HG03378 (cell line): ENCODE measurements at regions not wholly inside any gene's neighbourhood (a gene's known extent, or its start where the extent isn't known, plus 50 kb on each side); places are given as distances from the start of the nearest gene placed in this dataset.
"Not testable (repeated sequence)": the region's sequence is repeated elsewhere in the genome, so short reads cannot be mapped to it uniquely, and the experiment has no call there.

ENCODE experiments used
- ATAC-seq: cut with Tn5 transposase; IDR thresholded peaks from one replicate; pipeline ENCODE4 v1.9.1; 2021; ENCODE audit warnings: mild to moderate bottlenecking, moderate library complexity; ENCODE audit not compliant: unreplicated experiment

DNA sequence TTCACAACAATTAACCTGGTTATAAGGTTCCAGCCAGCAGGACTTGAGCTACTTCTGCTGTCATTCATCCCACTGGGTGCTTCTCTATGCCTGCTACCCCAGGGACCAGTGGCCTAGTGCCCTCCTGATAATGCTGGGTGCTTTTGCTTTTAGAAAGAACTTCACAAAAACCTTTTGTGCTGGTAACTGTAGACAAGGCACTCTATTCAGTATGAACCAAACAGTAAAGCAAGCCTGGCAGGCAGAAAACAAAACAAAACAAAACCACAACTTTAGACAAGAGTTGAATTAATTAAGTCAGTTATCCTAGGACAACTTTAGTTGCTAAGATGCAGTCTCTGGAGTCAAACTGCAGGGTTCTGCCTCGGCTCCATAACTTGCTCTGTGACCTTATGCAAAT is 61.9 kb upstream of the ADGRL2 start:
- no peak for ATAC-seq

DNA sequence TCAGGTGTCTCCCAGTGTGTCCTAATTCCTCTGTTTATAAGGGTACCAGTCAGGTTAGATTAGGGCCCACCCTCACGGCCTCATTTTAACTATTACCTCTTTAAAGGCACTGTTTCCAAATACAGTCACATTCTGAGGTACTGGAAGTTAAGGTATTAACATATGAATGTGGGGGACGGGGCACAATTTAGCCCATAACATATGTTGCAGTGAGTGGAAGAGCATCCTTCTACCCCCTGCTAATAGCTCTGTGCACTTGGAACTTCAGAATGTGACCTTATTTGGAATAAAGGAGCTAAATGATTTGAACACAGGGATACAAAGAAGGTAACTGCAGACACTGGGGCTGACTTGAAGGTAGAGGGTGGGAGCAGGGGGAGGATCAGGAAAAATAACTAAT is 67.3 kb upstream of the ADGRL2 start:
- no peak for ATAC-seq

DNA sequence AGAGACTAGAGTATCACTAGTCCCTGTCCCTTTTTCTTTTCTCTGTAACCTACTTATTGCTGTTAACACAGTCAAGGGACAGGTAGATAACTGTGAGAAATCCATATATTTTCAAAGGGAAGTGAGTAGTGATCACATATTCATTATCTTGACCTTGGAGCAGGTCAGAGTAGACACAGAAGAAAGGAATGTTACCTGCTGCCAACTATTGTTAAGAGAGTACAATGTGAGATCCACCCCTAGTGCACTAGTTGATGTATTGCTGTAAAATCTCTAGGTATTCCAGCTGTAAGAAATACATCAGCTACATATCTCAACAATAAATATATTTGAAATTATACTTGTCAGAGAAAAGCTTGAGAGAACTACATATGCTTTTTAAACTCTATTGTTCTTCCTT is 68.7 kb upstream of the ADGRL2 start:
- ATAC-seq: no peak

DNA sequence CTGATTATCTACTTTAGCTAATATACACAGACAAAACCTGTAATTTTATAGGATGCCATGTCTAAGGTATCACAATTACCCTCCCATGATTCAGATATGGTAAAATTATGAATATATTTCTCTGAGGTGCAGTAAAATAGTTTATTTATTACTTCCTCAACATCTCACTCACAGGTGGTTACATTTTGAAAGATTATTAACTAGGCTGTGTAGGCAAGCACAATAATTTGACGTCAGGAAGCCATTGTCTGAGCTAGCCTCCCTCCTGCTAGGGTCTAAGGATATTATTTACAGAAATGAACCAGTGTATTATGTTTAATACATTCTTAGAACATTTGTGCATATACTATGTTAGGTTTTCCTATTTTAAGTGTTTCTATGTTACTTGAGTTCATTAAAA is 69.9 kb upstream of the ADGRL2 start:
- ATAC-seq: no peak

- ATAC-seq: not testable (repeated sequence)
Measured at GRCh38 chr1:81730299-81730698, 70.4 kb upstream of the ADGRL2 start.

DNA sequence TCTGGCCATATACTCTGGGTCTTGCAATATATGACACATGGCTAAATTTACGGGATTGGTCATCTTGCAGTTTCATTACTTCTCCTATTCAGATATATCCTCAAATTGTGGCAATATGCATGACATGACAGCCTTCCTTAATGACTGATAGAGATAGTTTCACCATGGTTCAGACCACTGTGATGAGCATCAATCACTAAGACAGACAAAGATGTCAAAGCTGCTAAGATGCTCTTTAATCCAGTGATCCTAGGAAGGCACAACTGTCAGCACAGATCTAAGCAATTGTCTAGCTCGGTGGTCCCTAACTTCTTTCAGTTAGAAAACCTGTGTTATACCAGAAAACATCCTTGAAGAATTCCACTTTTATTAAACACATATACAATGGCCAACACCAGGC is 70.9 kb upstream of the ADGRL2 start:
- ATAC-seq: no peak

DNA sequence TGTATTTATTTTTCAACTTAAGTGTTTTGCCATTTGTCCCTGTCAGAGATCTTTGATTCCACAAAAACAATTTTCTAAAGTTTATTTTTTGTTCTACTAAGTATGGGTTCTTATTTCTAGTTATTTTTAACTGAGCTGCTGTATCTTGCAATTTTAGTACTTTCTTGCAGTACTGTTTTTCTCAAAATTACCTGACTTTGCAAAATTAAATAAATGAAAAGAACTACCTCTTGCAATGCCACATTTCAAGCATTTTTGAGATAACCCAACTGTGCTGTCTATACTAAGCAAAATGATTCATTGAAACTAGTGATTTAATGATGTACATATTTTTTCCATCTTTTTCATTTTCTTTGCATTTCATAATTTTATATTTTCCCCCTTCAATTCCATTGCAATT is 71.5 kb upstream of the ADGRL2 start:
- ATAC-seq: no peak

DNA sequence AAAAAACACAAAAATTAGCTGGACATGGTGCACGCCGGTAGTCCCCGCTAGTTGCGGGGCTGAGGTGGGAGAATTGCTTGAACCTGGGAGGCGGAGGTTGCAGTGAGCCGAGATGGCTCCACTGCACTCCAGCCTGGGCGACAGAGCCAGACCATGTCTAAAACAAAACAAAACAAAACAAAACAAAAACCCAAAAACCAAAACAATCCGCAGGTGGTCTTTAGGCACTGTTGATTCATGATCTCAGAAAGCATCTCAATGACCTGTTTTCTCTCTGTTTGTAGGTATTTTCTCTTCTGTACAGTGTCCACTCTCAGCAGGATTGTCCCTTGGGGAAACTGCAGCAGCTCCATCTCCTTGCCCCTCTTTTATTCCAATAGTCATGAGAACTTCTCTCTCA is 74.9 kb upstream of the ADGRL2 start:
- ATAC-seq: no peak

DNA sequence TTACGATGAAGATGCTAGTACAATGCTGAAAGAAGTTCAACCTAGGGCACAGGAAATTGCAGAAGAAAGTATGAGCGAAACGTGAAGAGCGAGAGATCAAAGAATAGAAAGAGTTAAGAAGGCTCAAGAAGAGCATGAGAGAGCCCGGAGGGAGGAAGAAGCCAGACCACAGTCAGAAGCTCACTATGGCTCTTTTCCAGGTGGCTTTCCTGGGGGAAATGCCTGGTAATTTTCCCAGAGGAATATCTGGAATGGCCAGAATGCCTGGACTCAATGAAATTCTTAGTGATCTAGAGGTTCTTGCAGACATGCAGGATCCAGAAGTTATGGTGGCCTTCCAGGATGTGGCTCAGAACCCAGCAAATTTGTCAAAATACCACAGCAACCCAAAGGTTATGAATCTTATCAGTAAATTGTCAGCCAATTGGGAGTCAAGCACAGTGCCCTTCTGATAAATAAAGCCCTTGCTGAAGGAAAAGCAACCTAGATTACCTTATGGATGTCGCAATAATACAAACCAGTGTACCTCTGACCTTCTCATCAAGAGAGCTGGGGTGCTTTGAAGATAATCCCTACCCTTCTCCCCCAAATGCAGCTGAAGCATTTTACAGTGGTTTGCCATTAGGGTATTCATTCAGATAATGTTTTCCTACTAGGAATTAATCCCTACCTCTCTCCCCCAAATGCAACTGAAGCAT is 78.0 kb upstream of the ADGRL2 start:
- not testable (repeated sequence) for ATAC-seq

DNA sequence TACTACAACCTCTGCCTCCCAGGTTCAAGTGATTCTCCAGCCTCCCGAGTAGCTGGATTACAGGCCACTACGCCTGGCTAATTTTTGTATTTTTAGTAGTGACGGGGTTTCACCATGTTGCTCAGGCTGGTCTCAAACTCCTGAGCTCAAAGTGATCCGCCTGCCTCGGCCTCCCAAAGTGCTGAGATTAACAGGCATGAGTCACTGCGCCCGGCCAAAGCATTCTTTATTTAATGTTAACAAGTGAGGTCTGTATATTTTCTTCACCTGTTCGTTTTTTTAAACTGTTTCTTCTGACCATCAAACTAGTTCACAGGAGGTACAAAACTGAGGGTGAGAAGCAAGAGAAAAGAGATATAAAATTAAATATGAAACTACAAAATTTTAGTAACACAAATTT is 80.5 kb upstream of the ADGRL2 start:
- not testable (repeated sequence) for ATAC-seq

- no peak for ATAC-seq
Measured at GRCh38 chr1:81717230-81717629, 83.5 kb upstream of the ADGRL2 start.

- ATAC-seq: no peak
Measured at GRCh38 chr1:81715391-81715790, 85.3 kb upstream of the ADGRL2 start.

DNA sequence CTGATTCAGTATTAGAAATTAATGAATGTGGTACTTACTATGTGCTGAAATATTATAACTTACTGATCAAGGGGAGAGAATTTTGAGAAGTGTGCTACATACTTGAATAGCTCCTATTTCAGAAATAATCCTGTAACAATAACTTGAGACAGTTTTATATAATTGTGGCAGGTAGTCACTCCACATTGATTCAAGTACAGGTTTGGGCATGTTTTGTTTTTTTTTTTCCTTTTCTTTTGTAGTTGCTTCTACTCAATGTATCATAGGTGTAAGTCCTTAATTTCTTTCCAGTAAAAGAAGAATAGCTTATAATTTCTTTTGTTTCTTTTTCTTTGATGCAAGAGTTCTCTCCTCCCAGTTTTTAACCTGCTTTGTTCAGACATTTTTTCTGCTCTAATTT is 86.1 kb upstream of the ADGRL2 start:
- ATAC-seq: no peak

- no peak for ATAC-seq
Measured at GRCh38 chr1:81712425-81712824, 88.3 kb upstream of the ADGRL2 start.

DNA sequence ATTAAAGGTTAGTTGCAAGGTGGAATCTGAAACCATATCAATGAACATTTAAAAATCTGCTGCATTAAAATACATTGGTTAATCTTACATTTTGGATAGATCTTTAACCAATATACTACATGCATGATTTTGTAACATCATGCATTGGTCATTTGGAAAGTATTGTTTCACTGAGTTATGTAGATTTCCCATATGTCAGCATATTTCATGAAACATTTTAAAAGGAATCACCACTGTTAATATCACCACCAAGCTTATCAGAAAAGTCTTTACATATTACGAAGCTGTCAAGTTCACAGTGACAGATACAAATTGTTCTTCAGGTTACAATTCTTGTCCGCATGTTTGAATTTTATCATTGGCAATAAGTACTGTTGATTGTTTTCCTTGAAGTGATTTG is 89.9 kb upstream of the ADGRL2 start:
- ATAC-seq: no peak

DNA sequence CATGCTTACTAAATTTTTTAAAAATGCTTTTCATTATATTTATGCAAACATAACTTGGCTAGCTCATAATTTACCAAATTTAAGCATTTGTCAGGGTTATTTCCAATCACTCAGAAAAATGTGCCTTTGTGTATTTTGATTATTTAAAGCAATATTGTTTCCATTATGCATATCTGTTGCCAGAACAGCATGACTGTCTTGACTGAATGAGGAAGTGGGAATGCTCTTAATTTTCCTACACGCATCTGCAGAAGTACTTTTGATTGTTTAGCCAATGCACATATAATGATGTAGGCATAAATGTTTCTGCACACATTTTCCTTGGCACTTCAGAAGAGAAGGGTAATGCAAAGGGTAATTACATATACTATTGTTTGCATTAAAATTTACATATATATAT is 92.5 kb upstream of the ADGRL2 start:
- no peak for ATAC-seq

DNA sequence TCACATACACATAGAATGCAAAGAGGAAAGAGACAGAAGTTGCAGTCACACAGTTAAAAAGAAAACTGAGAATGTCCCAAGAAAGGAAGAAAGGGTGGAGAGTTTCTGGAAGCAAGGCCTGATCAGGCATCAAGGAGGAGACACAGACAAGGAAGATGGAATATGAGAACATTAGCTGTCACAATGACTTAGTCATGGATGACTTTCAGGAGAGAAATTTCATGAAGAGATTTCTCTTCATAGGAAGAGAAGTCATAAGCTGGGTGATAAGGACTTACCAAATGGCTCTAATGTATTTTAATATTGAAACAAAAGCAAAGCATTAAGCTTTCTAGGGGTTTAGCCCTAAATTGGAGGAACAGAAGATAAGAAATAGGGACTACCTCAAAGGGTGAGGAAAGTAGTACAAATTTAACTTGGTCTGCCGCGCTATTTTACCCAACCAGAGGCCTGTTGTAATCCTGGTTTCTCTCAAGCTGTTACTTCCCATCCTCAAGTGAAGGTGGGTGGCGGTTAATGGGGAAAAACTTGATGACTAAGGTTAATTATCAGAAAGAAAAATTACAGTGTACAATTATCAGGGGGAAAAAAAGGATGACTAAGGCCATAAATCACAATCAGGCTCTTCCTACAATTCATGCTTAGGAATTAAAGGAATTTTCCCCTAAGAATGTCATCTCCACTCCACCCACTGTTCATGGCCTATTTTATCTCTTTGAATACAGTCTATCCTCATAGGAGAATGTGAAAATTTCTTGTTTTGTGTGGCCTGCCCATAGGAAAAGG is 93.9 kb upstream of the ADGRL2 start:
- no peak for ATAC-seq

GRCh38 chr1:81703756-81704463 is 96.8 kb upstream of the ADGRL2 start:
- no peak for ATAC-seq

DNA sequence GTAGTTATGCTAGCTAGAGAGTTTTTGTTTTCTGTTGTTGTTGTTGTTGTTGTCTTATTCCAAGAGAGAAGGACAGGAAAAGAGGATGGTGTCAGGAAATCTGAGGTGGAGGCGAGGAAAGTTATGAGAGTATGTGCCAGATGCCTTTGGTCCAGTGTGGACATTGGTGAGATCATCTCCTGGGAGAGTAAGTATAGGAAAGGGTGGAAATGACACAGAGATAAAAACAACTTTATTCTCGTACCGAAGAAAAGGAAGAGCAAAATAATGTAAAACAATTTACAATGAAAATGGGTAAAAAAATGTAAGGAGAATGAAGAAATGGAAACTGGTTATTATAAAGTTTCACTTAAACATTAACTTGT is 97.4 kb upstream of the ADGRL2 start:
- no peak for ATAC-seq

GRCh38 chr1:81702903-81703302 is 97.8 kb upstream of the ADGRL2 start:
- ATAC-seq: no peak

DNA sequence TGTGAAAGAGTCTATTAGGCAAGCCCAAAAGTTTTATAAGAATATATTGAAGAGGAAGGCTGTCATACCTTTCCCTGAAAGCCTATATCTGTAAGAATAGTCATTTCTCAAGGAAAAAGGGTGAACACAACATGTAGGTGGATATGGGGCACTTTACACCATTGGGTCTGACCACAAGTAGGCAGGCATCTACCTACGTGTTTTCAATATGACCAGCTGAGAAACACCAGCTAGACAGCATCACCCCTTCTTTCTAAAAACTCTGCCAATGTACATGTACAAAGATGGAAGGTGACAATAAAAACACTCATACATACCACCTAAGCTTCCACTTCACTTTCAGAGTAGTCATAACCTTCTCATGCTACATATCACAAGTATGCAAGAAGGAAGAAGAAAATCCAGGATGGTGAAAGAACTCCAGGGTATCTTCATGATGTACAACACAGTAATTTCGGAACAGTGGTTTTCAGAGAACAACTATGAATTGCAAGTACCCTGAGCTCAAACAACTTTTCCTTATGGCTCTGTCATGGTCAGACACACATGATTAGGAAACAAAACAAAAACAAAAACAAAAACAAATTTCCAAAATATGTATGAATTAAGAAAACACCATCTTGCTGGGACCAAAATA is 98.5 kb upstream of the ADGRL2 start:
- no peak for ATAC-seq
